HG03139 (cell line): ENCODE measurements at regions not wholly inside any gene's neighbourhood (a gene's known extent, or its start where the extent isn't known, plus 50 kb on each side); places are given as distances from the start of the nearest gene placed in this dataset.

Experiments
- ATAC-seq: cut with Tn5 transposase; IDR thresholded peaks from one replicate; pipeline ENCODE4 v1.9.1; 2021; ENCODE audit not compliant: unreplicated experiment

DNA sequence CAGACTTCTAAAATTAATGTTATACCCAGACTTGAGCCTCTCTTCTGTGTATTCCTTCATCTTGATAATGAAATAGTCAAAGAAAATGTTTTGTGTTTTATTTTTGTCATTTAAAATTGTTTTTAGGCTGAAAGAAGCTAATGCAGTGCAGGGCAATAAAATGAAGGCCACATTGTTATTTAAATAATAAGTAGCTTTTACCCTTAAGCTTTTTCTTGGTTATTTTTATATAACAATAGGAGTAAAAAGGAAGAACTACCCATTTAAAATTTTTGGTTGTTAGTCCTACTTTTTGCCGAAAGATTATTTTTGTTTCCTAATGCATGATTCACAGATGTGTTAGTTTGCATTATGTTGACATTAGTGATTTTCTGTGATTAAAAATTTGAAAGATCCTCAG, 181.0 kb upstream of the MEOX2 start:
- no peak for ATAC-seq

GRCh38 chr7:15866753-15867152, 180.3 kb upstream of the MEOX2 start:
- ATAC-seq = no peak

DNA sequence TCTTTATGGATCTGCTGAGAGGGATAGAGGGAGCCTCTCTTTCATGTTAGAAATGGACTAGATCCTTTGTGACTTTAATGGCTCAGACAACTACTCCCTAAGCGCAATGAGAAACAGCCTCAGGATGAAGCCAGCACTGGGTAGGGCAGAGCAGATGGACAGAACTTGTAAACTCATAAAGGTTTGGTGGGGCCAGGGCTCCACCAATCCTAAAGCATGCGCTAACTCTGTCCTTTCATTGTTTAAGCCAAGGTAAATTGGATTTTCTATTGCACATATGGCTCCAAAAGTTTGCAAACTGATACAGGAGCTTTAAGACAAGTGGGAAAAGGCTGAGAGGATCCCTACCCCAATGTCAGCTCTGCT, 178.1 kb upstream of the MEOX2 start:
- ATAC-seq = no peak

DNA sequence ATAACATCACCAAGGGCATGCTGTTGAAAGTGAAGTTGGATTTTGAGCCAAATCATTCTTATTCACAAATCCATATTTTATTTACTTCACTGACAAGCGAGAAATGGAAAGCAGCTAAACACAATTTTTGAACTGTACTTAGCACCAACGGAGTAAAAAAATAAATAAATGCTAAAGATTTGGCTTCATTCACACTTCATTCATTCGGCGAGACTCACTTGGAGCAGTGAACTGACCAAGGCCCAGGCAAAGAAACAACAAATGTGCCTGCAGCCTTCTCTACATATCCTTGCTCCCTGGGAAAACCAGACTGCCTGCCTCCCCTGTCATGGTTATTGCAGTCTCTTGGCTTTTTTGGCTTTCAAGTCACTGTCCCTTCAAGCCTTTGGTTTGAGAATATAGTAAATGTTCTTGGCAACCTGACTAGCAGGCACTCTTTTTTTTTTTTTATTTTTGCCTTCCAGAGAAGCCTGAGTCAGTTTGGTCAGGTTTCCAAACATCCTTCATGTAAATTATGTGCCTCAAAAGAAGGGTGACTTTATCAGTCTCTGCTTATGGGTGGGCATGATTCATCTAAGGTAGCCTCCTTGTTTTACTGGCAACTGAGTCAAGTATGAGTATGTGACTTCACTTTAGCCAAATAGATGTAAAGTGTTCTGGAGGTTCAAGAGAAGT, 177.6 kb upstream of the MEOX2 start:
- ATAC-seq = no peak

DNA sequence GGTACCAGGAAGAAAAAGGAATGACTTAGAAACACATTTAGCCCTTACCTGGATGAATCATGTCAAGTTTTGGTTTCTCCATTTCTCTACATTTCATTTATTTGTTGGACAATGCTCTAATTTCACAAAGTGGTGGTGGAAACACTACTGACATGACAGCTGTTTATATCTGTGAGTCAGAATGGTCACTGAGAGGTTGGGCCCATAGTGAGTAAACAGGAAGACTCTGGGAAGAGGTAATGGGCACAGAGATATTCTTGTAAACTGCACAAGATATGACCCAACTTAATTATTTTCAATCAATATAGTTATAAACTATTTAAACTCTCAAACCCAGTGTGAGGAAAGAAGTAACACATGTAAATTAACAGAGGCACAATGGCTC, 176.3 kb upstream of the MEOX2 start:
- no peak for ATAC-seq

GRCh38 chr7:15862016-15862780, 175.7 kb upstream of the MEOX2 start:
- ATAC-seq = no peak

- ATAC-seq = no peak
Measured at GRCh38 chr7:15860264-15860949, 173.9 kb upstream of the MEOX2 start.

DNA sequence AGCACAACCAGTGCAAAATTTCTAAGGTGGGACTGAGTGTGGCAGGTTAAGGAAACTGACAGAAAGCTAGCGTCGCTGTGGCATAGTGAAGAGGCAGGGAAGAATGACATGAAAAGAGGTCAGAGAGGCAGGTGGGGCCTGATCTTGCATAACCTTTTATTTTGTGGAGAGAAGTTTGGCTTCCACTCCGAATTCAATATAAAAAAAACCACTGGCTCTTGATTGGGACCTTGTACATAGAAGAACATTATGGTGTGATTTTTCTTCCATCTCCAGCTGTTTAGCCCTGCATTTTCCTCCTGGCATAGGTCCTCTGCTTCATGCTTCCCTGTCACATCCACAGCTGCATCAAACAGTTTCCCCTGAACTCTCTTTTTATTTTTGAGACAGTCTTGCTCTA, 170.5 kb upstream of the MEOX2 start:
- no peak for ATAC-seq

DNA sequence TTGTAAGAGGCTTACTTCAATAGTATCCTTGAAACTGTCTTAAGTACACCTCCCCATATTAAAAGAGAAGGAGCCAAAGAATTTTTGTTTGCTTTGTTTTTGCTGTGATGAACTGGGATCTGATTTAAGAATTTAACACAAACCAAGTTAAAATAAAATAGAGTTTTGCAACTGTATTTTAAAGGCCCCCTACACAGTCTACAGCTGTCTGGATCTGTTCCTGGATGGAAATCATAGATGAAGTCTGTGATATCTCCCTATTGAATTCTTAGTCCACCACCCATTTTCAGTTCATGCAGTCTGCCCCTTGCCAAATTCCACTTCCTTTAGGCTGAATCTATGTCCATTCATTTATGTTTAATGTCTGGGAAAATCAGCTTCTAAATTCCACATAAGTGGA, 169.8 kb upstream of the MEOX2 start:
- no peak for ATAC-seq

- no peak for ATAC-seq
Measured at GRCh38 chr7:15855525-15856109, 169.1 kb upstream of the MEOX2 start.

DNA sequence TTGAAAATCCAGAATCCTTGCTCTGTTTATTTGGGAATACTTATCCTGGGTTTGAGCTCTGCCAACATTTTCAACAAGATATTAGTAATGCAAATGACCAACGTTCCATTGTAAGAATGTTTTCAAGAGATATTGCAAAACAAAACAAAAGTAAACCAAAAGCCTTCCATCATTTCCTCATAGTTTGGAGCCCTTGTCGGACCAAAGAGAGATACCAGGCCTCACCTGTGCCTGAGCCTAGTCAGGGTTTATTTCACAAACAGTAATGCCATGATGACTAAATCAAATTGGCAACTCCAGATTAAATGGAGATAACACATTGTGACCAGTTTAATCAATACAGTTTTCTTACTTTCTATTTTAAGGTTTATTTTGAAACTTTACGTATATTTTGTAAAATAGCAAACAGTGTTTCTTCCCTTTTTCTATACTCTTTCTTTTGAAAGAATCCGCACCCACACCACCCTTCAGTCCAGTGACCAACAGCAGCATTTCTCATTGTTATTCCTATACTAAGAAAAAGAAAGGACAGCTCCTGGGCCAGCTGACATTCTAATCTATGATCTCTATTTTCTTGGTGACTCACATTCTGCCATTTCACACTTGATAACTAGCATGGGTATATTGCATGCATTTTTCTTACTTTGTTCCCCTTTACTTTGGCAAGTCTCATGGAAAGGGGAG, 168.5 kb upstream of the MEOX2 start:
- ATAC-seq = no peak

DNA sequence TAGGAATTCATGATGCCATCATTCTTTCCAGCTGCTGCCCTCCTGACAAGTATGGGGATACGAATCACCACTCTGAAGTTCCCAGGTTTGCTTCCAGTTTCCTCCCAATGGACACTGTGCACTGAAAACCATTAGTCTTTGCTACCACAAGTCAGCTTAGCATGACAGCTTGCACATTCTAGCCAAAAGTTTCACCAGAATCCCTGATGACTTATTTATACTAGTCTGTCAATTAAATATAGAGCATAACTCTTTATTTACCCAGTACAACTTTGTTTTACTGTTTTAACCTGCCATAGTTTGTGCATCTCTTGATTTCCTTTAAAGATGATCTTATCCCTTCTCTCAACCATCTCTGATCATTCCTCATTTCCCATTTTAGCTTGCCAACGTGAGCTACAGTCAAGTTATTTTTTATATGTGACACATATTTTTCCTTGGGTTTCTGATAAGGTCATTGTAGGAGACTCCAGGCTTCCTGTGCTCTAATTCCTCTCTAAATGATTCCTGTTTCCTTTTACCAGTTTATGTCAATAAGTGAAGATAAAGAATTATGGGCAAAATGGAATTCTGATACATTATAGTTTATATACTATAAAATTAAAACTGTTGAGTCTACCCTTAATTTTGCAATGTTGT, 167.5 kb upstream of the MEOX2 start:
- ATAC-seq = no peak

DNA sequence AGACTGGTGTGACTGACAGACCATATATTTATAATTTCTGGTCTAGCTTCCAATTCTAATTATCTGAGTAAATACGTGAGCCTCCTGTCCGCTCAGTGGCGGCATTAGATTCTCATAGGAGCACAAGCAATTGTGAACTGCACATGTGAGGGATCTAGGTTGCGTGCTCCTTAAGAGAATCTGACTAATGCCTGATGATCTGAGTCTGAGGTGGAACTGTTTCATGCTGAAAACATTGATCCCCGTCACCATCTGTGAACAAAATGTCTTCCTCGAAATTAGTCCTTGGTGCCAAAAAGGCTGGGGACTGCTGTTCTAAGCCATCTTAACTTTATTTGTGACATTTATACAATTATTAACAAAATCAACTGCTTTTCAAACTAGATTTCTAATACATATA, 164.7 kb upstream of the MEOX2 start:
- no peak for ATAC-seq

GRCh38 chr7:15848901-15849300, 162.4 kb upstream of the MEOX2 start:
- ATAC-seq = no peak

DNA sequence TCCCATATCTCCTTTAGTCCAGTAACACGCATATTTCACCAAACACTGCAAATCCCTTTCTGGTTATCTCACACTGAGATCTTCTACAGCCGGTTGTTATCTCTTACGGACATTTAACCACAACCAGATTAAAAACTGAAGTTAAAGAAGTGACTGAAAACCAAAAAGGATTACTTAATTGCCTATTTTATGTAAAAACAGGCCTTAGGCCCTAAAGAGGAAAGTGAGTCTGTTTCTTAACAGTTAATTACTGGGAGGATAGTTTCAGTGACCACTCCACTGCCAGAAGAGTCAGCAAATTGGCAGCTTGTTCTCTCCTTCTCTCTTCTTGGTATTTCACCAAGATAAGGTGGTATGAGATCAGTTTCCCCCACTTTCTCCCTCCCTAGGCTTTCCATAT, 161.9 kb upstream of the MEOX2 start:
- ATAC-seq = no peak

GRCh38 chr7:15845868-15846267, 159.4 kb upstream of the MEOX2 start:
- no peak for ATAC-seq

GRCh38 chr7:15845461-15845860, 159.0 kb upstream of the MEOX2 start:
- no peak for ATAC-seq

DNA sequence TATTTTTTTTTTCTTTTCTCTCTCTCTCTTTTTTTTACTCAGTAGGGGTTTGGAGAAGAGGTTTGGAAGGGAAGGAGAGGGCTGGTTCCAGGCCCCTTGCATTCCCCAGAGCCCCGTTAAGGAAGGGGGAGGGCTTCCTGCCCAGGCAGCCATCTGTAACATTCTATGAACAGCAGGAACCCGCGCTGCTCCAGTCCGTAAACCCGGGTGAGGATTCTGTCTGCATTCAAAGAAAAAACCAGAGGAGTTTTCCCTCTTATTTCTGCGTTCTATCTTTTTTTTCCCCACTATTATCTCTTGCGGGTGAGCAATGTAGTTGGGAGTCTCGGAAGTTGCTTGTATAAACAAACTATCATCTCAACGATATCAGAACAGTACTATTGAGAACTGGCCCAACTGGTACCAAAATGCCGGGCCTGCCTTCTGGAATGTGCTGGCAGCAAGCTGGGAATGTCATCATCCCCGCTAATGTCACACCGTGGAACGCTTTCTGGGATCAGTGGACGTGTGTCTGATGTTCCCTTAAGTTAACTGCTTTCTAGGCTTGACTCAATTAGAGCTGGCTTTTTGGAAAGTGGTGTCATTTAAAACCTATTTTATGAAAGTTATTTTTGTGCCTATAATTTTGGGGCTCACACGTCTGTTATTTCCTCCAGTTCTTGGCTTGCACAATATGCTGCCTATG, 153.1 kb upstream of the MEOX2 start:
- no peak for ATAC-seq

DNA sequence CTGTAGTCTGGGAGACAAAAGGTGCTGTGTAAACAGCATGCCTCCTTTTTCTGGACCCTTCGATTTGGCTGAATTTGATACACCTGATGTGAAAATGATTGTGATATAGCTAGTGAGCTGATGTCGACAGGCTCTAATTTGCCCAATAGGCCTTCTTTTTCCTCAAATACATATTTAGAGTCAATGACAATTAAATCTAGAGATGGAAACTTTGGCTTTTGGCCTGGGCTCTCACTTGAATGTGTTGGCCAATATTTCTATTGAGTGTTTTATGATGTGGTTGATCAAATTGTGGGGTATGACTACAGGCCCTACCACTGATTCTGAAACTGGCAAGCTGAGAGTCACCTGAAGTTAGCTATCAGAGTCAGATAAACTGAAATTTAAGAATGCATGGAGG, 151.8 kb upstream of the MEOX2 start:
- no peak for ATAC-seq

GRCh38 chr7:15837306-15837950, 150.9 kb upstream of the MEOX2 start:
- ATAC-seq = no peak
